NCI-H460 (cell line): ENCODE measurements at regions not wholly inside any gene's neighbourhood (a gene's known extent, or its start where the extent isn't known, plus 50 kb on each side); places are given as distances from the start of the nearest gene placed in this dataset.

Experiments used
- DNase-seq: peaks from one replicate; pipeline ENCODE4 v3.0.0-alpha.2; 2016; ENCODE audit warnings: low read depth; ENCODE audit errors: extremely low read depth
- small RNA-seq, 2 experiments: library from RNA; depleted of rRNA; stranded (forward); fragments of <200 nt; gene quantifications; one replicate each; pipeline ENCODE3, GENCODE V24; 2014

DNA sequence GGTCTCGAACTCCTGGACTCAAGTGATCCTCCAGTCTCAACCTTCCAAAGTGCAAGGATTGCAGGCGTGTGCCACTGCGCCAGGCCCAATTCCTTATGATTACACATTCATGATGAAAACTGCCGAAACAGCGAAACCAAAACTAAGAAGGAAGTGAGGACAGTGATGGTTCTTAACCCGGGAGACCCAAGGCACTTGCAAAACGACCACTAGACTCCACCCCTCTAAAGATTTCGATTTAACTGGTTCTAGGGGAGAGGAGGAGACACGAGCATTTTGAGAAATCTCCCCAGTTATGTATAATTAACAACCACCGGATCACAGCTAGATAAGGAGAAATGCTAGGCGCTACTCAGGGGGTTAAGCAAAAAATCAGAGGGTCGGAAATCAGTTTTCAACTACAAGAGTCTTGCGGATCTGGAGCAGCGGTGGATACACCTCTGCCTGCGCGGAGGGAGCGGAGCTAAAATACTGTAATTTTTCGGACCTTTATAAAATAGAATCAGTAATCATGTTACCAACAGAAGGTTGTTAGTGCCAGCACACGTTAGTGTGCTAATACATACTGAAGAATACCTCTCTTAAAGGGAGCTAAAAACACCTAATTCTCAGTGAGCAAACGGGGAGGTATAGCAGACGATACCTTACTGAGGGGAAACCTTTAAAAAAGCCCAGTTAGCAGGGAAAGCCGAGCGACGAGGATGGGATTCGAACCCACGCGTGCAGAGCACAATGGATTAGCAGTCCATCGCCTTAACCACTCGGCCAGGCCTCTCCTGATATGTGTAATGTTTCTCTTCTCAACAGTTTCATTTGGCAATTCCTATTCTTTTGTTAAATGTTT lies 60.0 kb upstream of the BTN3A2 start:
- DNase-seq: no peak

DNA sequence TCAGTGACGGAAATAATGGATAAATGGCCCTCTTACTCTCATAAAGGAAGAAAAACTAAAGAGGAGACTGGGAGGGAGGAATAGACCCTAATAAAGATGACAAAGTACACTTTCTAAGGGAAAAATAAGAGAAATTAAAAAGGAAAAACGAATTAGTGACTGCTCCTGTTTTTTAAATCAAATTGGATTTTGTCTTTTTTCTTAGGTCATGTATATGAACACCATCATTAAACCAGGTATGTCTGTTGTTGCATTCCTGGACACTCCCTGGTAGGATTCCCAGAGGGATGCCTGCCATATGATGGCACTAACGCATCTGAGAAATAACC lies 59.4 kb upstream of the BTN3A2 start:
- no peak for DNase-seq

DNA sequence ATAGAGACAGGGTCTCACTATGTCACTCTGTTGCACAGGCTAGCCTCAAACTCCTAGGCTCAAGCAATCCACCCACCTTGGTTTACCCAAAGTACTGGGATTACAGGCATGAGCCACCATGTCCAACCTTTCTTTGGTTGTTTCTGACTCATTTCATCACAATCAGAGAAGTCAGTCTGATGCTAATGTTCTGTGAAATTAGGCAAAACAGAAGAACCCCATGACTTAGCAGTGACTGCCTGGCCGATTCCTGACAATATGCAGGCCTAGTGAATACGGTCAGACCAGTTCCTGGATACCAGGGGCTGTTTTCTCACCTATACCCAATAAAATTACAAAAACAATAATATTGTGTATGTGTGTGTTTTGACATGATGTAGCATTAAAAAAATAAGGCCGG lies 58.8 kb upstream of the BTN3A2 start:
- DNase-seq: no peak

DNA sequence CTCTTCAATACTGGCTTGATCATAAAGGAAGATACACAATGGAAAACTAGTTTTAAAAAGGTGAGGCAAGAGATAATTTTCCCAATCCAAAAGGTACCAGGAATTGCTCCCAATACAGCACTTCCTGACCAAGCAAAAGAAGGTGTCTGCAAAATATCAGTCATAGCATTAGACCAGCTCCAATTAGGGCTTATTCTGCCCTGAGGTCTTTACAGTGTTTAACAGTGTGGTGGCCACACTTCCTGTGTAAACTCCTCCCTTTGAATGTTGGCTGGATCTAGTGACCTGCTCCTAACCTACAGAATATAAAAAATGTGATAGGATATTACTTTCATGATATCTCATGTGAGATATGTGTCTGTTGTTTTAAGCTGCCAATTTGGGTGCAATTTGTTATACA lies 57.1 kb upstream of the BTN3A2 start:
- DNase-seq: no peak

DNA sequence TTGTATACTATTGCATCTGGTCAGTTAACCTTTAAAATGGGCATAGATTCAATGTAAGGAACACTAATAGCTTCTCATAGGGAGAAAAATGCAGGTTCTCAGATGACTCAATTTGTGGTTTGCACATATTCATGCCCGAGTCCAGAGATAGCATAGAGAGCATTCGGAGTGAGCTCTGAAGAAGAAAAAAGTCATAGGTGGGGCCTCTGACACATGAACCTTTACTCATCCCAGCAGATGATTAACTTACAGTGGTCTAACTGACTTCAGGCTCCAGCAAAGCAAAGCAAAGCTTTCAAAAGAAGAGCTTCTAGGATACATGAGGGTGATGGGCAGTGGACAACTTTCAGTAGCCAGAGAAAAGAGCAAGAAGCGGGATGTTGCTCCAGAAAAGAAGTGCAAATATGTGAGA lies 55.3 kb upstream of the BTN3A2 start:
- DNase-seq: no peak

DNA sequence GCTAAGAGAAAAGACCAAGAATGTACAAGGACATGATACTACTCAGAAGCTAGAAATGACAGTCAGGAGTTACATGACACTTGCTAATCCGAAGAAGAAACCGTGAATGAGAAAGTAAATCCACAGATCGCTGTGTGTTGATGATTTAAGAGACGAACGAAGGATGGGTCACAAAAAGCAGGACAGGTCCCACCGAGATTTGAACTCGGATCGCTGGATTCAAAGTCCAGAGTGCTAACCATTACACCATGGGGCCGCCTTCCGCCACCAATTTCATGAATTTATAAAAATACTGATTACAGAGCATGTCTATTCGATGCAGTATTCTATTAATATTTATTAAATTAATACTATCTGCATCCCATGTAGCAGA lies 54.0 kb upstream of the BTN3A2 start:
- DNase-seq: no peak

DNA sequence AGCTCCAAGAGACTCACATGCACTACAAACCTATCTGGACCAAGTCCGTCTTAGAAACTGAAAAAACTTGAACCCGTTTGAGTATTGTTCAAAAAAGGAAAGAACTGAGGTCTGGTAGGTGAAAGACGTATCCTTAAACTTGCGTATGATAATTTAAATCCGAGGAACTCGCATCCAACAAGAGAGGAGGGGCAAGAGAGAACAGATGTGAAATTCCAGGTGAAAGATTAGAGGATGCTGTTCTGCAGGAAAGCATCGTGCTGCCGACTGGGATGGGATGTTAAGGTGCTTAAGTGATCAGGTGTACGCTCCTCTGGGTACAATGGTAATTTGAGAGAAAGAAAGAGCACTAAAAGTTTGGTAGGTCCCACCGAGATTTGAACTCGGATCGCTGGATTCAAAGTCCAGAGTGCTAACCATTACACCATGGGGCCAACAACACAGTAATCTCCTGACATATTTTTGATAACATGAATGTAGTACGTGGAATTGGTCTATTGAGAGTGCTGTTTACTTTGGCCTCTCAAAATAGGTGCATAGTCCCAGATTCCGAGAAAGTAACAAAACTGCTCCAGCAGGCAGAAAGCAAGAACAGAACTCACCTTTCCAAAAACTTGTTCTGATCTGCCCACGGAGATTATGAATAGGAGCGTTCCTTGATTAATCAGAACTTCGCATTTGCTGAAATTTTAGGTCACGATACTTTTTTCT lies 53.5 kb upstream of the BTN3A2 start:
- DNase-seq: peak; percentile 76

DNA sequence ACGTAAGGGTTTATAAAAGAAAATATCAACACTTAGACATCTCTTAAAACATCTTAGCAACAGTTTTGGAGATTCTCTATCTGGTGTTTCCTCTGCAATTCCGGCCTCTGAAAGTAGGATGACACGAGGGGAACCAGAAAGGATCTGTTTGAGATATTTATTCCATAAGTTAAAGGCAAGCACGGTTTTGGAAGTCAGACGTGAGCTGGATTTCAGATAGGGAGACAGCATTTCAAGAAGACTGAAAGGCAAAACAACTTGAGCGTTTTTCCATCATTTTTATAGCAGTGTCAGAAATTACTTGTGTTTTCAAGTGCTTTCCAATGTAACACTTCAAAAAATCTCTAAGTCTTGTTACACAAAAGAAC lies 52.9 kb upstream of the BTN3A2 start:
- DNase-seq: no peak

DNA sequence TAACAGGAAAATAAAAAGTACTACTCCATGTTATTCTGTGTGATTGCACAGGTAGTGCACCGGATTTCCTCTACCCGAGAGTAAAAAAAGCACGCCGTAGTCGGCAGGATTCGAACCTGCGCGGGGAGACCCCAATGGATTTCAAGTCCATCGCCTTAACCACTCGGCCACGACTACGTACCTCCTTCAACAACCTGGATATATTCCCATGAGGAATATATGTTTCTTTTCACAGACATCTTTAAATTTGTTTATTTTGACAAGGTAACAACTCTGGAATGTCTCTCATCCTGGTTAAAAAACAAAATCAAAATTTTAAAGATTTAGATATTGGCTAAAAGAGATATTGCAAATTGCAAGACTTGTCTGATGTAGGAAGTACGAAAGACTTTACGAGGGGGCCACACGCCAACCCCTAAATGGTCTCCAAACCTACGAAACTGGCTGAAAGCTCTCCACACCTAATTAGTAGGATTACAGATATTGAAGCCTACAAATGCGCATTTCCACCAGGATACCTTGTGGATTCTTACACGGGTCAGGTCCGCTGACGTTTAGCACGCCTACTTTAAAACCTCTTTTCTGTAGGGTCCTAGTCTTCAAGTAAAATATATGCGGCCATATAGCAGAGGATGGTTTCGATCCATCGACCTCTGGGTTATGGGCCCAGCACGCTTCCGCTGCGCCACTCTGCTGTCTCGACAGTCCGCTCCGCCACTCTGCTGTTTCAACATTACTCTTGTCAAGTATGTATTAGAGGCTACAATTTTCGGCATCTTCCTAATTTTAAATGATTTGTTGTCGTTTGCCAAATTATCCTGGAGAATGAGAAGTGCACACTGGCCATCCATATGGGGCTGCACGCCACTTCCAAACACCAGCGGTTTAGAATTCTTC lies 52.2 kb upstream of the BTN3A2 start:
- DNase-seq: peak; percentile 75

Small RNAs in the stretch of these regions (small RNA-seq; reads per million reads assigned to genes)
- gene AL031777.2 (0 reads per million in 2 experiments), gene HIST1H2AD (0.17 to 14.4 reads per million in 2 experiments), gene HIST1H2APS3 (0 reads per million in 2 experiments), gene HIST1H4G (0 reads per million in 2 experiments), gene LARP1P1 (0 reads per million in 2 experiments)
